GM12878 (cell line): ENCODE measurements at regions not wholly inside any gene's neighbourhood (a gene's known extent, or its start where the extent isn't known, plus 50 kb on each side); places are given as distances from the start of the nearest gene placed in this dataset.

Experiments
- EP300 ChIP-seq, 2 experiments: fragments of 150-350 bp in 1 of 2; IDR thresholded peaks; 2 replicates each; pipeline ENCODE4 v1.6.1; 2011 to 2012; ENCODE audit warnings: low read depth in 2 of 2, low read length in 2 of 2, borderline replicate concordance in 1 of 2, improper control_type of control experiment in 1 of 2, inconsistent platforms in 1 of 2; ENCODE audit not compliant: control insufficient read depth in 1 of 2
- KAT2A ChIP-seq: conservative IDR thresholded peaks from 2 replicates; pipeline ENCODE4 v1.6.1; 2011; ENCODE audit warnings: low read depth, low read length; ENCODE audit not compliant: control insufficient read depth
- MXI1 ChIP-seq: fragments of 150-350 bp; IDR thresholded peaks from 2 replicates; pipeline ENCODE4 v1.6.1; 2011; ENCODE audit warnings: low read depth, mild to moderate bottlenecking, inconsistent platforms, low read length, improper control_type of control experiment
- NFYA ChIP-seq: IDR thresholded peaks from 2 replicates; pipeline ENCODE4 v1.6.1; 2011; ENCODE audit warnings: low read depth, mild to moderate bottlenecking, low read length, improper control_type of control experiment, borderline replicate concordance
- NR2C2 ChIP-seq: IDR thresholded peaks from 2 replicates; pipeline ENCODE4 v1.6.1; 2011; ENCODE audit warnings: borderline replicate concordance, low read depth; ENCODE audit not compliant: control insufficient read depth, insufficient read length
- NRF1 ChIP-seq: conservative IDR thresholded peaks from 2 replicates; pipeline ENCODE4 v1.6.1; 2011; ENCODE audit warnings: mild to moderate bottlenecking, low read depth, low read length, improper control_type of control experiment
- POU2F2 ChIP-seq: IDR thresholded peaks from 3 replicates; pipeline ENCODE4 v1.6.1; 2011; ENCODE audit warnings: low read depth, mild to moderate bottlenecking, low read length, borderline replicate concordance
- ZNF24 ChIP-seq: fragments of 450-650 bp; IDR thresholded peaks from 2 replicates; pipeline ENCODE4 v1.6.1; 2017; ENCODE audit warnings: antibody characterized with exemption, mild to moderate bottlenecking
- ZNF622 ChIP-seq: fragments of 450-650 bp; IDR thresholded peaks from 2 replicates; pipeline ENCODE4 v1.6.1; 2017; ENCODE audit warnings: mild to moderate bottlenecking, inconsistent platforms
- TF ChIP-seq, protein P1 (sequence below): fragments of 450-650 bp; IDR thresholded peaks from 2 replicates; pipeline ENCODE4 v1.6.1; 2014; ENCODE audit warnings: mild to moderate bottlenecking
- TF ChIP-seq, protein P2 (sequence below): IDR thresholded peaks from 2 replicates; pipeline ENCODE4 v1.6.1; 2011; ENCODE audit warnings: borderline replicate concordance, low read depth, mild to moderate bottlenecking, moderate library complexity, mixed read lengths, low read length; ENCODE audit not compliant: insufficient read depth; ENCODE audit errors: extremely low read length
- TF ChIP-seq, protein P3 (sequence below): fragments of 450-650 bp; formaldehyde crosslinking; IDR thresholded peaks from 2 replicates; pipeline ENCODE4 v1.4.0; 2020; ENCODE audit warnings: mild to moderate bottlenecking, moderate library complexity
- TF ChIP-seq, protein P4 (sequence below): fragments of 150-350 bp; IDR thresholded peaks from 2 replicates; pipeline ENCODE4 v1.6.1; 2014; ENCODE audit warnings: mild to moderate bottlenecking, low read depth, low read length
- TF ChIP-seq, protein P5 (sequence below): fragments of 450-650 bp; IDR thresholded peaks from 2 replicates; pipeline ENCODE4 v1.6.1; 2017; ENCODE audit warnings: low read depth, mild to moderate bottlenecking, moderate library complexity
- TF ChIP-seq, protein P6 (sequence below): fragments of 450-650 bp; formaldehyde crosslinking; IDR thresholded peaks from 2 replicates; pipeline ENCODE4 v1.4.0; 2022; ENCODE audit warnings: mild to moderate bottlenecking, moderate library complexity

DNA sequence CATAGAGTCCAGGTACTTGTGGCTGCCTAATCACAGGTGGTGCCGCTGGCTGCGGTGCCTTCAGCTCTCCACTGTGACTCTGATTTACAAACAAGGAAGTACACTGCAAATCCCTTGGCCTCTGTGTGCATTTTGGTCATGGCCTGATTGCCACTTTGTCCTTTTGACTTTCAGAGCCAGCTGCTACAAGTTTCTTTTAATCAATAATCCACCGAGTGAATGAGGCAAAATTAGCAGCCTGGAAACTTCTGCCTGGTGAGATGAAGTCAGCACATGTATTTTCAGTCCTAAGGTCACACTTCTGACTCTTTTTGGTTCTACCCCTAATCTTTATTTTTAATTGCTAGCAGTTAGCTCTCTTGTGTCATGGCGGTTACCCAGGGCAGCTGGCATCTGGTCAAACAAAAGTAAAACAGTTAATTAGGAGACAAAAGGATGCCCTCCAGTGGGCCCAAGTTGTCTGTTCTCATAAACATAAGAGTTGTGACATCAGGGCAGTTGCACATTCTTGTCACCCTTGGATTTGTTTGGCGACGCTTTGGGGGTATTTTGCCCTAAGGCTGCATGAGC lies 62.3 kb upstream of the LNX1 start (continued):
- TF ChIP-seq, protein P1, sequence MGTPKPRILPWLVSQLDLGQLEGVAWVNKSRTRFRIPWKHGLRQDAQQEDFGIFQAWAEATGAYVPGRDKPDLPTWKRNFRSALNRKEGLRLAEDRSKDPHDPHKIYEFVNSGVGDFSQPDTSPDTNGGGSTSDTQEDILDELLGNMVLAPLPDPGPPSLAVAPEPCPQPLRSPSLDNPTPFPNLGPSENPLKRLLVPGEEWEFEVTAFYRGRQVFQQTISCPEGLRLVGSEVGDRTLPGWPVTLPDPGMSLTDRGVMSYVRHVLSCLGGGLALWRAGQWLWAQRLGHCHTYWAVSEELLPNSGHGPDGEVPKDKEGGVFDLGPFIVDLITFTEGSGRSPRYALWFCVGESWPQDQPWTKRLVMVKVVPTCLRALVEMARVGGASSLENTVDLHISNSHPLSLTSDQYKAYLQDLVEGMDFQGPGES: no peak
- TF ChIP-seq EP300 (IDR thresholded peaks at IDR 0.05; ENCODE audit: borderline replicate concordance in 1 of 2, control insufficient read depth in 1 of 2, low read depth in 2 of 2, low read length in 2 of 2): peak; percentile 73 to 89; a peak in 3 of 4 replicates
- 0 out of 3 replicates have a peak, but pooled peaks have one; percentile 38 for TF ChIP-seq POU2F2
- no peak for TF ChIP-seq NRF1
- TF ChIP-seq, protein P2, sequence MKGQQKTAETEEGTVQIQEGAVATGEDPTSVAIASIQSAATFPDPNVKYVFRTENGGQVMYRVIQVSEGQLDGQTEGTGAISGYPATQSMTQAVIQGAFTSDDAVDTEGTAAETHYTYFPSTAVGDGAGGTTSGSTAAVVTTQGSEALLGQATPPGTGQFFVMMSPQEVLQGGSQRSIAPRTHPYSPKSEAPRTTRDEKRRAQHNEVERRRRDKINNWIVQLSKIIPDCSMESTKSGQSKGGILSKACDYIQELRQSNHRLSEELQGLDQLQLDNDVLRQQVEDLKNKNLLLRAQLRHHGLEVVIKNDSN: no peak
- TF ChIP-seq, protein P3, sequence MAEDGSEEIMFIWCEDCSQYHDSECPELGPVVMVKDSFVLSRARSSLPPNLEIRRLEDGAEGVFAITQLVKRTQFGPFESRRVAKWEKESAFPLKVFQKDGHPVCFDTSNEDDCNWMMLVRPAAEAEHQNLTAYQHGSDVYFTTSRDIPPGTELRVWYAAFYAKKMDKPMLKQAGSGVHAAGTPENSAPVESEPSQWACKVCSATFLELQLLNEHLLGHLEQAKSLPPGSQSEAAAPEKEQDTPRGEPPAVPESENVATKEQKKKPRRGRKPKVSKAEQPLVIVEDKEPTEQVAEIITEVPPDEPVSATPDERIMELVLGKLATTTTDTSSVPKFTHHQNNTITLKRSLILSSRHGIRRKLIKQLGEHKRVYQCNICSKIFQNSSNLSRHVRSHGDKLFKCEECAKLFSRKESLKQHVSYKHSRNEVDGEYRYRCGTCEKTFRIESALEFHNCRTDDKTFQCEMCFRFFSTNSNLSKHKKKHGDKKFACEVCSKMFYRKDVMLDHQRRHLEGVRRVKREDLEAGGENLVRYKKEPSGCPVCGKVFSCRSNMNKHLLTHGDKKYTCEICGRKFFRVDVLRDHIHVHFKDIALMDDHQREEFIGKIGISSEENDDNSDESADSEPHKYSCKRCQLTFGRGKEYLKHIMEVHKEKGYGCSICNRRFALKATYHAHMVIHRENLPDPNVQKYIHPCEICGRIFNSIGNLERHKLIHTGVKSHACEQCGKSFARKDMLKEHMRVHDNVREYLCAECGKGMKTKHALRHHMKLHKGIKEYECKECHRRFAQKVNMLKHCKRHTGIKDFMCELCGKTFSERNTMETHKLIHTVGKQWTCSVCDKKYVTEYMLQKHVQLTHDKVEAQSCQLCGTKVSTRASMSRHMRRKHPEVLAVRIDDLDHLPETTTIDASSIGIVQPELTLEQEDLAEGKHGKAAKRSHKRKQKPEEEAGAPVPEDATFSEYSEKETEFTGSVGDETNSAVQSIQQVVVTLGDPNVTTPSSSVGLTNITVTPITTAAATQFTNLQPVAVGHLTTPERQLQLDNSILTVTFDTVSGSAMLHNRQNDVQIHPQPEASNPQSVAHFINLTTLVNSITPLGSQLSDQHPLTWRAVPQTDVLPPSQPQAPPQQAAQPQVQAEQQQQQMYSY: no peak
- TF ChIP-seq, protein P4, sequence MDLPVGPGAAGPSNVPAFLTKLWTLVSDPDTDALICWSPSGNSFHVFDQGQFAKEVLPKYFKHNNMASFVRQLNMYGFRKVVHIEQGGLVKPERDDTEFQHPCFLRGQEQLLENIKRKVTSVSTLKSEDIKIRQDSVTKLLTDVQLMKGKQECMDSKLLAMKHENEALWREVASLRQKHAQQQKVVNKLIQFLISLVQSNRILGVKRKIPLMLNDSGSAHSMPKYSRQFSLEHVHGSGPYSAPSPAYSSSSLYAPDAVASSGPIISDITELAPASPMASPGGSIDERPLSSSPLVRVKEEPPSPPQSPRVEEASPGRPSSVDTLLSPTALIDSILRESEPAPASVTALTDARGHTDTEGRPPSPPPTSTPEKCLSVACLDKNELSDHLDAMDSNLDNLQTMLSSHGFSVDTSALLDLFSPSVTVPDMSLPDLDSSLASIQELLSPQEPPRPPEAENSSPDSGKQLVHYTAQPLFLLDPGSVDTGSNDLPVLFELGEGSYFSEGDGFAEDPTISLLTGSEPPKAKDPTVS: no peak
- TF ChIP-seq, protein P5, sequence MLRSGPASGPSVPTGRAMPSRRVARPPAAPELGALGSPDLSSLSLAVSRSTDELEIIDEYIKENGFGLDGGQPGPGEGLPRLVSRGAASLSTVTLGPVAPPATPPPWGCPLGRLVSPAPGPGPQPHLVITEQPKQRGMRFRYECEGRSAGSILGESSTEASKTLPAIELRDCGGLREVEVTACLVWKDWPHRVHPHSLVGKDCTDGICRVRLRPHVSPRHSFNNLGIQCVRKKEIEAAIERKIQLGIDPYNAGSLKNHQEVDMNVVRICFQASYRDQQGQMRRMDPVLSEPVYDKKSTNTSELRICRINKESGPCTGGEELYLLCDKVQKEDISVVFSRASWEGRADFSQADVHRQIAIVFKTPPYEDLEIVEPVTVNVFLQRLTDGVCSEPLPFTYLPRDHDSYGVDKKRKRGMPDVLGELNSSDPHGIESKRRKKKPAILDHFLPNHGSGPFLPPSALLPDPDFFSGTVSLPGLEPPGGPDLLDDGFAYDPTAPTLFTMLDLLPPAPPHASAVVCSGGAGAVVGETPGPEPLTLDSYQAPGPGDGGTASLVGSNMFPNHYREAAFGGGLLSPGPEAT: no peak; the same call in 1 of the 2 replicates
- TF ChIP-seq ZNF622: no peak
- TF ChIP-seq, protein P6, sequence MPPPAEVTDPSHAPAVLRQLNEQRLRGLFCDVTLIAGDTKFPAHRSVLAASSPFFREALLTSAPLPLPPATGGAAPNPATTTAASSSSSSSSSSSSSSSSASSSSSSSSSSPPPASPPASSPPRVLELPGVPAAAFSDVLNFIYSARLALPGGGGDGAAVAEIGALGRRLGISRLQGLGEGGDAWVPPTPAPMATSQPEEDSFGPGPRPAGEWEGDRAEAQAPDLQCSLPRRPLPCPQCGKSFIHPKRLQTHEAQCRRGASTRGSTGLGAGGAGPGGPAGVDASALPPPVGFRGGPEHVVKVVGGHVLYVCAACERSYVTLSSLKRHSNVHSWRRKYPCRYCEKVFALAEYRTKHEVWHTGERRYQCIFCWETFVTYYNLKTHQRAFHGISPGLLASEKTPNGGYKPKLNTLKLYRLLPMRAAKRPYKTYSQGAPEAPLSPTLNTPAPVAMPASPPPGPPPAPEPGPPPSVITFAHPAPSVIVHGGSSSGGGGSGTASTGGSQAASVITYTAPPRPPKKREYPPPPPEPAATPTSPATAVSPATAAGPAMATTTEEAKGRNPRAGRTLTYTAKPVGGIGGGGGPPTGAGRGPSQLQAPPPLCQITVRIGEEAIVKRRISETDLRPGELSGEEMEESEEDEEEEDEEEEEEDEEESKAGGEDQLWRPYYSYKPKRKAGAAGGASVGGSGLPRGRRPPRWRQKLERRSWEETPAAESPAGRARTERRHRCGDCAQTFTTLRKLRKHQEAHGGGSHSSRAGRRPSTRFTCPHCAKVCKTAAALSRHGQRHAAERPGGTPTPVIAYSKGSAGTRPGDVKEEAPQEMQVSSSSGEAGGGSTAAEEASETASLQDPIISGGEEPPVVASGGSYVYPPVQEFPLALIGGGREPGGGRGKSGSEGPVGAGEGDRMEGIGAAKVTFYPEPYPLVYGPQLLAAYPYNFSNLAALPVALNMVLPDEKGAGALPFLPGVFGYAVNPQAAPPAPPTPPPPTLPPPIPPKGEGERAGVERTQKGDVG: no peak
- no peak for TF ChIP-seq NR2C2
- TF ChIP-seq MXI1: no peak
- TF ChIP-seq KAT2A: no peak
- no peak for TF ChIP-seq NFYA
- no peak for TF ChIP-seq ZNF24
